OCI-LY7 (cell line): ENCODE measurements at regions not wholly inside any gene's neighbourhood (a gene's known extent, or its start where the extent isn't known, plus 50 kb on each side); places are given as distances from the start of the nearest gene placed in this dataset.
A peak's percentile ranks its signal among the peaks of the same experiment; 100 is the strongest.

ENCODE experiments used
- BruUV-seq: library from RNA; stranded (reverse); fragments of 400-500 nt; replicated peaks from 2 replicates; lab custom pipeline; 2021; lab: Mats Ljungman, UMichigan
- CTCF ChIA-PET: fragments of 300-600 bp; sonication (Branson Sonifier 250); formaldehyde crosslinking; loops from one replicate; lab custom pipeline; 2022; ENCODE audit warnings: antibody characterized with exemption; ENCODE audit not compliant: unreplicated experiment; lab: Charles Lee
- POLR2A ChIA-PET: fragments of 300-600 bp; sonication (Branson Sonifier 250); formaldehyde crosslinking; loops from one replicate; lab custom pipeline; 2022; ENCODE audit warnings: antibody characterized with exemption; lab: Charles Lee
- DNase-seq: peaks from one replicate; pipeline ENCODE4 v3.0.0-alpha.2; 2015; ENCODE audit warnings: low spot score
- H2AFZ ChIP-seq: fragments of 200-600 bp; sonication (generic), shearing (Covaris generic); 2 replicates; pipeline ENCODE4 v1.6.1; 2014; ENCODE audit warnings: mild to moderate bottlenecking, antibody characterized with exemption, low read length, moderate library complexity
- H3K27ac ChIP-seq: fragments of 200-600 bp; sonication (generic); 2 replicates; pipeline ENCODE4 v1.5.1; 2014; ENCODE audit warnings: mixed run types, low read depth, mild to moderate bottlenecking, moderate library complexity, low read length, inconsistent platforms; ENCODE audit not compliant: poor library complexity, severe bottlenecking
- H3K36me3 ChIP-seq: fragments of 200-600 bp; sonication (generic); 2 replicates; pipeline ENCODE4 v1.6.1; 2014; ENCODE audit warnings: mild to moderate bottlenecking, antibody characterized with exemption, low read length, moderate library complexity, mixed read lengths; ENCODE audit not compliant: insufficient read depth
- H3K4me1 ChIP-seq: fragments of 200-600 bp; sonication (generic); 2 replicates; pipeline ENCODE4 v1.5.1; 2014; ENCODE audit warnings: mild to moderate bottlenecking, low read length; ENCODE audit not compliant: insufficient read depth, poor library complexity, severe bottlenecking
- H3K4me2 ChIP-seq: fragments of 200-600 bp; sonication (generic); 2 replicates; pipeline ENCODE4 v1.6.1; 2014; ENCODE audit warnings: mild to moderate bottlenecking, low read length
- H3K4me3 ChIP-seq: fragments of 200-600 bp; sonication (generic); 2 replicates; pipeline ENCODE4 v1.5.1; 2014; ENCODE audit warnings: mild to moderate bottlenecking, low read depth, low read length; ENCODE audit not compliant: poor library complexity, severe bottlenecking
- H3K79me2 ChIP-seq: fragments of 200-600 bp; sonication (generic); 2 replicates; pipeline ENCODE4 v1.6.1; 2016; ENCODE audit warnings: low read depth, mild to moderate bottlenecking, low read length, moderate library complexity, mixed read lengths; ENCODE audit not compliant: insufficient read depth
- H3K9me2 ChIP-seq: fragments of 200-600 bp; sonication (generic); 2 replicates; pipeline ENCODE4 v1.6.1; 2016; ENCODE audit warnings: mild to moderate bottlenecking, low read length, mixed read lengths; ENCODE audit not compliant: insufficient read depth
- H3K9me3 ChIP-seq: fragments of 200-600 bp; sonication (generic); 2 replicates; pipeline ENCODE4 v1.6.1; 2014; ENCODE audit warnings: mild to moderate bottlenecking, mixed run types, low read length, mixed read lengths
- H4K20me1 ChIP-seq: fragments of 200-600 bp; sonication (generic); 2 replicates; pipeline ENCODE4 v1.6.1; 2014; ENCODE audit warnings: mild to moderate bottlenecking, antibody characterized with exemption, low read length, moderate library complexity, mixed read lengths; ENCODE audit not compliant: insufficient read depth
- EZH2phosphoT487 ChIP-seq: fragments of 200-600 bp; sonication (generic); IDR thresholded peaks from 2 replicates; pipeline ENCODE4 v1.6.1; 2018; ENCODE audit warnings: low read depth, borderline replicate concordance, mild to moderate bottlenecking, mixed run types, antibody characterized with exemption, low read length, moderate library complexity, mixed read lengths
- intact Hi-C: fragments of 100-400 bp; cut with micrococcal nuclease; formaldehyde crosslinking; loops from one replicate; pipeline ENCODE4 v1.10.0; 2022; ENCODE audit not compliant: unreplicated experiment
- TF ChIP-seq, protein P1 (sequence below): fragments of 200-600 bp; sonication (generic); conservative IDR thresholded peaks from 2 replicates; pipeline ENCODE4 v1.5.1; 2014; ENCODE audit warnings: mild to moderate bottlenecking, antibody characterized with exemption, low read length, moderate library complexity, mixed read lengths

DNA sequence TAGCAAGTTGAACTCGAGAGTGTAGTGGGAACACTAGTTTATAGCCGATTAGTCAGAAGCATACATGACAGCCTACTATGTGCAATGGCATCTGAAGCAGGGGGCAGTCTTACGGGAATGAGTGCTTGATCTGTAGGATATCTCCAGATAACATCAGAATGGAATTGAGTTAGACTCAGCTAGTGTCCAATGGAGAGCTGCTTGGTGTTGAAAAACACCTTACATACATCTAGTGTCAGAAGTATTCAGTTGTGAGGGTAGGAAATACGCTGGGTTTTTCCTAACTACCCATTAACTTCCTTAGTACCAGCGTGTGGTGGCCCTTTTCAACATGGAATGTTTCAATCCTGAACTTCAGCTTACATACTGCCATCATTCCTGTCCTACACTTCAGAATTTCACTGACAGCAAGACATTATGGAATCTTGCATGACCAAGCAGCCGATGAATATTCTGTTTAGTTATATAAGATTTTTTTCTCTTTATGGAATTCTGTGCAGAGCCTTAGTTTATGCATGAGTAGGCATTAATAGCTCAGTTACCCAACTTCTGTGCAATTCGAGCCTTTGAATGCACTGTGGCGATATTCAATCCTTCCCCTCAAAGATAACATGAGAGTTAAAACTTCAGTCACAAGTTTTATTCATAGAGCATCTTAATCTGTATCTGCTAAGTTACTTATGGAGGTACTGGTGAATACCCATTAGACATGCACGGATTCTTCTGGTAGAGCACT lies 218.6 kb upstream of the MOCS1 start:
- Histone ChIP-seq H3K9me3 (no peaks in the 10 kb centered on the region), H4K20me1 (no peaks in the 10 kb centered on the region), H2AFZ (no peak overlapping the region), H3K36me3 (no peaks in the 10 kb centered on the region), H3K27ac (no peak overlapping the region), H3K4me2 (no peak overlapping the region), H3K4me1 (peaks cover 12% of the 10 kb centered on the region), H3K9me2 (no peaks in the 10 kb centered on the region), H3K4me3 (no peak overlapping the region), H3K79me2 (no peaks in the 10 kb centered on the region)
- intact Hi-C loops = no loop called here
- CTCF ChIA-PET = no interaction called here
- no TSS peak for BruUV-seq
- no peak for DNase-seq
- no peak for TF ChIP-seq EZH2phosphoT487
- TF ChIP-seq, protein P1, sequence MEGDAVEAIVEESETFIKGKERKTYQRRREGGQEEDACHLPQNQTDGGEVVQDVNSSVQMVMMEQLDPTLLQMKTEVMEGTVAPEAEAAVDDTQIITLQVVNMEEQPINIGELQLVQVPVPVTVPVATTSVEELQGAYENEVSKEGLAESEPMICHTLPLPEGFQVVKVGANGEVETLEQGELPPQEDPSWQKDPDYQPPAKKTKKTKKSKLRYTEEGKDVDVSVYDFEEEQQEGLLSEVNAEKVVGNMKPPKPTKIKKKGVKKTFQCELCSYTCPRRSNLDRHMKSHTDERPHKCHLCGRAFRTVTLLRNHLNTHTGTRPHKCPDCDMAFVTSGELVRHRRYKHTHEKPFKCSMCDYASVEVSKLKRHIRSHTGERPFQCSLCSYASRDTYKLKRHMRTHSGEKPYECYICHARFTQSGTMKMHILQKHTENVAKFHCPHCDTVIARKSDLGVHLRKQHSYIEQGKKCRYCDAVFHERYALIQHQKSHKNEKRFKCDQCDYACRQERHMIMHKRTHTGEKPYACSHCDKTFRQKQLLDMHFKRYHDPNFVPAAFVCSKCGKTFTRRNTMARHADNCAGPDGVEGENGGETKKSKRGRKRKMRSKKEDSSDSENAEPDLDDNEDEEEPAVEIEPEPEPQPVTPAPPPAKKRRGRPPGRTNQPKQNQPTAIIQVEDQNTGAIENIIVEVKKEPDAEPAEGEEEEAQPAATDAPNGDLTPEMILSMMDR = no peak
- POLR2A ChIA-PET = no interaction called here

GRCh38 chr6:40152196-40152595 lies 217.9 kb upstream of the MOCS1 start:
- POLR2A ChIA-PET = no interaction called here
- Histone ChIP-seq H3K79me2 (no peaks in the 10 kb centered on the region), H2AFZ (no peak overlapping the region), H4K20me1 (no peaks in the 10 kb centered on the region), H3K36me3 (no peaks in the 10 kb centered on the region), H3K4me3 (no peak overlapping the region), H3K27ac (no peak overlapping the region), H3K9me3 (no peaks in the 10 kb centered on the region), H3K9me2 (no peaks in the 10 kb centered on the region), H3K4me2 (no peak overlapping the region), H3K4me1 (peaks cover 12% of the 10 kb centered on the region)
- DNase-seq = no peak
- TF ChIP-seq EZH2phosphoT487 = no peak
- TF ChIP-seq, protein P1 = no peak
- CTCF ChIA-PET = no interaction called here
- no TSS peak for BruUV-seq
- intact Hi-C loops = no loop called here

DNA sequence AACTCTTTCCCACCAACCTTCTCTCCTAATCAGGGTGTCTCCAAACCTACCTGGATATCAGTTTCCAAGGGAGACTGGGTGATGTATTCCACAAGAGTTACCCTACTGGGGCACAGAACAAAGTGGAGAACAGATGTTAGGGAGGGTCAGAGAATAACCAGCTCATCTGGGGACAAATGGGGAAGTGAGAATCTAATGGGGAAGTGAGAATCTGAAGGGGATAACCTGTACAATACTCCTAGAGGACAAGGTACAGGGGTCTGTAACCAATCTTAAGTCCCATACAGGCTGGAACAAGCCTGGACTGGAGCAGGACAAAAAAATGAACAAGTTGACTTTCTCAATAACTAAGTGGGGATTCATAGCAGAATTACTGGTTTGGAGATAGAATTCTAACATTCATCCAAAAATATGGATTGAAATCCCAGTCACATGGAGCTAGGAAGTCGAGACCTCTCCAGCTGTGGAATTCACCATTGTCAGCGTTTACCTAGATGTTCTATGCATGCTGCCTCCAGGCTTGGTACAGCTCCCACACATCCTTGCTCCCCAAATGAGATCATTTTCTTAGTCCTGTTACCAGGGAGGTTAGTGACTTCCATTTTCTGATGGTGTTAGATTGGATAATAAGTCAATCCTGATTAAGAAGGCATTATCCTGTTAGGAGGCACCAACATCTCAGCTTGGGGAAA lies 214.8 kb upstream of the MOCS1 start:
- Histone ChIP-seq H3K4me2 (peak overlapping the region; percentile 42; the same call in 1 of the 2 replicates), H3K79me2 (no peaks in the 10 kb centered on the region), H3K4me3 (no peak overlapping the region), H3K36me3 (no peaks in the 10 kb centered on the region), H2AFZ (no peak overlapping the region), H3K9me3 (no peaks in the 10 kb centered on the region), H3K9me2 (no peaks in the 10 kb centered on the region), H3K4me1 (peaks cover 12% of the 10 kb centered on the region), H4K20me1 (no peaks in the 10 kb centered on the region), H3K27ac (no peak overlapping the region)
- TF ChIP-seq EZH2phosphoT487 = no peak
- TF ChIP-seq, protein P1 = no peak
- ChIA-PET CTCF (no interaction called here), POLR2A (no interaction called here)
- BruUV-seq = no TSS peak
- peak; percentile 79 for DNase-seq
- intact Hi-C loops = no loop called here
